ENCODE measurements at regions not wholly inside any gene's neighbourhood (a gene's known extent, or its start where the extent isn't known, plus 50 kb on each side); places are given as distances from the start of the nearest gene placed in this dataset.

- intact Hi-C loops (cut with micrococcal nuclease; ENCODE audit: unreplicated experiment), result no loop called here
- ATAC-seq (no peak), DNase-seq (ENCODE audit: low read depth, low spot score) (no peak), FAIRE-seq (no peak)
- Histone ChIP-seq H4K20me1 (ENCODE audit: control insufficient read depth, insufficient read depth) (no peaks in the 10 kb centered on the region), H3K4me2 (ENCODE audit: control insufficient read depth, insufficient read depth) (no peak overlapping the region), H3K27ac (ENCODE audit: control insufficient read depth, insufficient read depth) (no peak overlapping the region), H2AFZ (ENCODE audit: control insufficient read depth, low read depth, low read length) (no peak overlapping the region), H3K4me3 (no peak overlapping the region), H3K36me3 (ENCODE audit: control insufficient read depth in 2 of 2, insufficient read depth in 2 of 2, low read length in 1 of 2) (no peaks in the 10 kb centered on the region), H3K79me2 (ENCODE audit: control insufficient read depth, insufficient read depth, low read length) (no peaks in the 10 kb centered on the region), H3K9me3 (replicated peaks; ENCODE audit: control insufficient read depth, insufficient read depth, low read length) (no peaks in the 10 kb centered on the region), H3K4me1 (ENCODE audit: control insufficient read depth, insufficient read depth, low read length) (no peaks in the 10 kb centered on the region), H3K9ac (ENCODE audit: control insufficient read depth, insufficient read depth, low read length) (no peak overlapping the region), H3K27me3 (replicated peaks in 1 of 2; ENCODE audit: control insufficient read depth in 2 of 2, insufficient read depth in 2 of 2, low read length in 1 of 2) (no peaks in the 10 kb centered on the region; a peak in 1 of 4 replicates)
- SMC1A ChIA-PET (ENCODE audit: uncharacterized antibody, unreplicated experiment), result no interaction called here
- BruUV-seq (replicated peaks), result no TSS peak
- in situ Hi-C loops (cut with MboI), result no loop called here
- POLR2A ChIA-PET, result no interaction called here
- WGBS (ENCODE audit: insufficient coverage, insufficient replicate concordance, low lambda C conversion rate, missing lambda C conversion rate), result 52% methylated on average over 5 of the region's 5 CpGs
- RAD21 ChIA-PET (ENCODE audit: unreplicated experiment), result no interaction called here
- no peak for TF ChIP-seq ESRRA (IDR thresholded peaks at IDR 0.05; ENCODE audit: low read length)
- no peak for TF ChIP-seq PBX3 (IDR thresholded peaks at IDR 0.05; ENCODE audit: insufficient replicate concordance, low read depth, low read length)
- no peak for TF ChIP-seq YY1 (IDR thresholded peaks at IDR 0.05; ENCODE audit: low read depth, low read length)
- no peak for TF ChIP-seq ZNF592 (IDR thresholded peaks at IDR 0.05)
- TF ChIP-seq, protein P1, sequence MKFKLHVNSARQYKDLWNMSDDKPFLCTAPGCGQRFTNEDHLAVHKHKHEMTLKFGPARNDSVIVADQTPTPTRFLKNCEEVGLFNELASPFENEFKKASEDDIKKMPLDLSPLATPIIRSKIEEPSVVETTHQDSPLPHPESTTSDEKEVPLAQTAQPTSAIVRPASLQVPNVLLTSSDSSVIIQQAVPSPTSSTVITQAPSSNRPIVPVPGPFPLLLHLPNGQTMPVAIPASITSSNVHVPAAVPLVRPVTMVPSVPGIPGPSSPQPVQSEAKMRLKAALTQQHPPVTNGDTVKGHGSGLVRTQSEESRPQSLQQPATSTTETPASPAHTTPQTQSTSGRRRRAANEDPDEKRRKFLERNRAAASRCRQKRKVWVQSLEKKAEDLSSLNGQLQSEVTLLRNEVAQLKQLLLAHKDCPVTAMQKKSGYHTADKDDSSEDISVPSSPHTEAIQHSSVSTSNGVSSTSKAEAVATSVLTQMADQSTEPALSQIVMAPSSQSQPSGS (IDR thresholded peaks at IDR 0.05; ENCODE audit: low read length), result no peak
- CTCF ChIA-PET, result interaction anchor here (0.6 kb wide), 1 partner anchor 9 kb away, joined by 3 read pairs; no protein-coding TSS in a partner anchor
These were observed 261.5 kb upstream of the LRTM1 start for GRCh38 chr3:55189359-55189801.

All from GM12878 (cell line).